OCI-LY3 (cell line): ENCODE measurements at regions not wholly inside any gene's neighbourhood (a gene's known extent, or its start where the extent isn't known, plus 50 kb on each side); places are given as distances from the start of the nearest gene placed in this dataset.

Source experiments
- H2AFZ ChIP-seq: fragments of 200-600, 300-600 bp; shearing (Covaris generic); 2 replicates; pipeline ENCODE4 v1.6.0; 2014; ENCODE audit warnings: antibody characterized with exemption, low read depth, low read length
- H3K27ac ChIP-seq: fragments of 200-600, 300-600 bp; sonication (generic); 2 replicates; pipeline ENCODE4 v1.5.1; 2014; ENCODE audit warnings: mild to moderate bottlenecking, low read length, moderate library complexity, mixed read lengths
- H3K27me3 ChIP-seq: fragments of 200-600, 300-600 bp; sonication (generic); 2 replicates; pipeline ENCODE4 v1.6.1; 2014; ENCODE audit warnings: low read depth, low read length, mixed read lengths
- H3K36me3 ChIP-seq: fragments of 200-600, 300-600 bp; sonication (generic); replicated peaks from 2 replicates; pipeline ENCODE3; 2014; ENCODE audit warnings: low read depth, low read length, mixed read lengths
- H3K4me1 ChIP-seq: fragments of 300-600, 200-600 bp; sonication (generic); 2 replicates; pipeline ENCODE4 v1.6.1; 2014; ENCODE audit warnings: low read length, mixed read lengths
- H3K4me2 ChIP-seq: fragments of 200-600, 300-600 bp; sonication (generic); 2 replicates; pipeline ENCODE4 v1.6.1; 2014; ENCODE audit warnings: low read length, mixed read lengths
- H3K4me3 ChIP-seq: fragments of 300-600, 200-600 bp; sonication (generic); 2 replicates; pipeline ENCODE4 v1.5.1; 2014; ENCODE audit warnings: antibody characterized with exemption, mild to moderate bottlenecking, low read length, moderate library complexity
- H3K79me2 ChIP-seq: fragments of 300-600, 200-600 bp; shearing (Covaris generic); 2 replicates; pipeline ENCODE4 v1.6.1; 2014; ENCODE audit warnings: mild to moderate bottlenecking, low read length, mixed read lengths
- H3K9ac ChIP-seq: fragments of 300-600, 200-600 bp; shearing (Covaris generic); 2 replicates; pipeline ENCODE4 v1.6.0; 2014; ENCODE audit warnings: mild to moderate bottlenecking, low read length, moderate library complexity
- H3K9me3 ChIP-seq: fragments of 200-600, 300-600 bp; shearing (Covaris generic); 2 replicates; pipeline ENCODE4 v1.6.1; 2014; ENCODE audit warnings: low read length, mixed read lengths; ENCODE audit not compliant: insufficient read depth
- H4K20me1 ChIP-seq: fragments of 200-600, 300-600 bp; sonication (generic); 2 replicates; pipeline ENCODE4 v1.6.1; 2016; ENCODE audit warnings: low read length, mixed read lengths; ENCODE audit not compliant: insufficient read depth
- EZH2phosphoT487 ChIP-seq: fragments of 200-600 bp; shearing (Covaris generic); IDR thresholded peaks from 2 replicates; pipeline ENCODE4 v1.6.1; 2018; ENCODE audit warnings: antibody characterized with exemption, mixed run types, low read depth
- TF ChIP-seq, protein P1 (sequence below): fragments of 200-600, 300-600 bp; sonication (generic); IDR thresholded peaks from 2 replicates; pipeline ENCODE4 v1.5.1; 2014; ENCODE audit warnings: antibody characterized with exemption, low read length, low read depth

DNA sequence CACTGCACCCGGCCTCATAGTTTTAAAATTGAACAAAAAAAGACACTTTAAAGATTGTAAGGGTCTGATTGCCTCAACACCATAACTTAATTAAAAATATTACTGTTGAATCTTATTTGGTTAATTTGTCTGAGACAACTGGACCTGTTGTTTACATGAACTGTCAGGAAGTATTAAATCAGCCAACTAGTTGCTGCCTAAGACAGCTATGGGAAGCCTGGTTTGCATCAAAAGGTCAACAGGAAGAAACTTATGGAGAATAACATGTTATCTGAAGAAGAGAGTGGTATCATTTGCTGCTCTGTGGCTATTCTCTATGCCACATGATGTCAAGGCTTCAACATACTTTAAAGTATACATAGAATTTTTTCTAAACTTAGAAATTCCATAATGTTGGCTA is 853.5 kb upstream of the ADAMTS5 start:
- Histone ChIP-seq H3K4me1 (no peaks in the 10 kb centered on the region), H3K27ac (no peak overlapping the region), H3K9ac (no peak overlapping the region), H3K9me3 (no peaks in the 10 kb centered on the region), H4K20me1 (no peaks in the 10 kb centered on the region), H2AFZ (no peak overlapping the region), H3K36me3 (no peaks in the 10 kb centered on the region), H3K4me3 (no peak overlapping the region), H3K79me2 (no peaks in the 10 kb centered on the region), H3K27me3 (no peaks in the 10 kb centered on the region), H3K4me2 (no peak overlapping the region)
- no peak for TF ChIP-seq EZH2phosphoT487
- TF ChIP-seq, protein P1, sequence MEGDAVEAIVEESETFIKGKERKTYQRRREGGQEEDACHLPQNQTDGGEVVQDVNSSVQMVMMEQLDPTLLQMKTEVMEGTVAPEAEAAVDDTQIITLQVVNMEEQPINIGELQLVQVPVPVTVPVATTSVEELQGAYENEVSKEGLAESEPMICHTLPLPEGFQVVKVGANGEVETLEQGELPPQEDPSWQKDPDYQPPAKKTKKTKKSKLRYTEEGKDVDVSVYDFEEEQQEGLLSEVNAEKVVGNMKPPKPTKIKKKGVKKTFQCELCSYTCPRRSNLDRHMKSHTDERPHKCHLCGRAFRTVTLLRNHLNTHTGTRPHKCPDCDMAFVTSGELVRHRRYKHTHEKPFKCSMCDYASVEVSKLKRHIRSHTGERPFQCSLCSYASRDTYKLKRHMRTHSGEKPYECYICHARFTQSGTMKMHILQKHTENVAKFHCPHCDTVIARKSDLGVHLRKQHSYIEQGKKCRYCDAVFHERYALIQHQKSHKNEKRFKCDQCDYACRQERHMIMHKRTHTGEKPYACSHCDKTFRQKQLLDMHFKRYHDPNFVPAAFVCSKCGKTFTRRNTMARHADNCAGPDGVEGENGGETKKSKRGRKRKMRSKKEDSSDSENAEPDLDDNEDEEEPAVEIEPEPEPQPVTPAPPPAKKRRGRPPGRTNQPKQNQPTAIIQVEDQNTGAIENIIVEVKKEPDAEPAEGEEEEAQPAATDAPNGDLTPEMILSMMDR = no peak

- H3K79me2 ChIP-seq = no peaks in the 10 kb centered on the region
- no peak overlapping the region for H3K27ac ChIP-seq
- no peak overlapping the region for H3K4me2 ChIP-seq
- no peaks in the 10 kb centered on the region for H3K9me3 ChIP-seq
- H3K27me3 ChIP-seq = no peaks in the 10 kb centered on the region
- H4K20me1 ChIP-seq = no peaks in the 10 kb centered on the region
- TF ChIP-seq, protein P1 = no peak
- no peak for TF ChIP-seq EZH2phosphoT487
- no peak overlapping the region for H3K4me3 ChIP-seq
- no peak overlapping the region for H3K9ac ChIP-seq
- no peaks in the 10 kb centered on the region for H3K36me3 ChIP-seq
- no peaks in the 10 kb centered on the region for H3K4me1 ChIP-seq
- no peak overlapping the region for H2AFZ ChIP-seq
These were observed 852.4 kb upstream of the ADAMTS5 start for GRCh38 chr21:27819299-27819698.

DNA sequence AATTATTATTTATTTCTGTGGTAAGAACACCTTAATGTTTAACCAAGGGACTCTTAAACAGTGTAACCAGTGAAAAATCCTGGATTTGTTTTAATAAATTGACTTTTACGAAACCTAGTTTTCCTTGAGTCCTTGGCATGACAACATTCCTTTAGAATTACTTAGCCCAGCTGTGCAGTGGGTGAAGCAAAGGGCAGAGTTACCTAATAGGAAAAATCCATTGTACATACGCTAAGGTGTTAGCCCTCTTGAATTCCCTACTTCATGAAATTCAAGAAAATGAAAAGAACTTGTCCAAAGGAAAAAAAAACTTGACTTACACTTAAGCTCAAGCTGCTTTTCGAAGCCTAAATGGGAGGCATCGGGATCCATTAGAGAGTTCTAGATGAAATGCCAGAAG is 852.0 kb upstream of the ADAMTS5 start:
- H2AFZ ChIP-seq = no peak overlapping the region
- no peak overlapping the region for H3K4me2 ChIP-seq
- no peaks in the 10 kb centered on the region for H3K79me2 ChIP-seq
- no peaks in the 10 kb centered on the region for H3K27me3 ChIP-seq
- H3K4me3 ChIP-seq = no peak overlapping the region
- no peaks in the 10 kb centered on the region for H3K4me1 ChIP-seq
- TF ChIP-seq, protein P1 = no peak
- TF ChIP-seq EZH2phosphoT487 = no peak
- no peaks in the 10 kb centered on the region for H4K20me1 ChIP-seq
- no peak overlapping the region for H3K9ac ChIP-seq
- H3K36me3 ChIP-seq = no peaks in the 10 kb centered on the region
- no peak overlapping the region for H3K27ac ChIP-seq
- no peaks in the 10 kb centered on the region for H3K9me3 ChIP-seq

DNA sequence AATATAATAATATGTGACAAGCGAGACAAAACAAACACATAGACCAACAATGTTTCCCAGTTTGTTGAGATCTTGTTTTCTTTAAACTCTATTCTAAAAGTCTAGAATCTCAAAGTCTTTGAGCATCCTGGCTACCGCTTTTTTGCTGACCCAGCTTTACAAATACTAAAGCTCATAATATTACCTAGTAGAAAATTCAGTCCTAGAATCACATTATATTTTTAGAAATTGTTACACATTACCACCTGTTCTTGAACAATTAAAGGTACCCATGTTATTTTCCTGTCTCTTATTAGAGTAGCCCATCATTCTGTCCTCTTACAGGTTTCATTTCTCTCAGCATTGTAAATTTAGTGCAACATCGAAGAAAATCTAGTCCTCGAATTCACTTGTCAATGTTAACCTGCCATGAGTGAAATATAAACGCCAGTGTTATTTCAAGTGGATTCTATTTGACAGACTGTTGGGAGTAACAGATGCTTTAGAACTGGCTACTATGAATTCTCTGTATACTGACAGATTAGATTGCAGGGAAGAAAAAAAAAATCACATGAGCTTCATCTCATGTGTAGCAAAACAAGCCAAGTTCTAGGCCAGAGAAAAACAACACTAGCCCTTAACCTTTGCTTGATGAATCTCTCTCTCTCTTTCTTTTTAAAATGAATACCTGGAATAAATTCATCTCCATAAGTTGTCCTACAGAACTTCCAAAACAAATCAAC is 851.2 kb upstream of the ADAMTS5 start:
- no peaks in the 10 kb centered on the region for H3K27me3 ChIP-seq

More for the DNA sequence above, 851.2 kb upstream of the ADAMTS5 start:
- no peaks in the 10 kb centered on the region for H4K20me1 ChIP-seq
- H3K9ac ChIP-seq = no peak overlapping the region
- TF ChIP-seq, protein P1 = no peak
- TF ChIP-seq EZH2phosphoT487 = no peak
- no peaks in the 10 kb centered on the region for H3K4me1 ChIP-seq
- no peak overlapping the region for H3K4me3 ChIP-seq
- no peaks in the 10 kb centered on the region for H3K79me2 ChIP-seq
- no peaks in the 10 kb centered on the region for H3K36me3 ChIP-seq
- no peak overlapping the region for H2AFZ ChIP-seq
- H3K4me2 ChIP-seq = no peak overlapping the region
- no peak overlapping the region for H3K27ac ChIP-seq
- H3K9me3 ChIP-seq = no peaks in the 10 kb centered on the region
